GM10248 (cell line): ENCODE measurements at regions not wholly inside any gene's neighbourhood (a gene's known extent, or its start where the extent isn't known, plus 50 kb on each side); places are given as distances from the start of the nearest gene placed in this dataset.
"Not testable (repeated sequence)": the region's sequence is repeated elsewhere in the genome, so short reads cannot be mapped to it uniquely, and the experiment has no call there.

Experiments used
- CTCF ChIA-PET: fragments of 300-600 bp; sonication (Branson Sonifier 250); formaldehyde crosslinking; extraction: SDS; loops from one replicate; lab custom pipeline; 2021; ENCODE audit warnings: antibody characterized with exemption; lab: Yijun Ruan, JAX
- POLR2A ChIA-PET: fragments of 350-650 bp; sonication (Branson Sonifier 250); formaldehyde crosslinking; extraction: SDS; loops from one replicate; lab custom pipeline; 2020; ENCODE audit warnings: antibody characterized with exemption; lab: Yijun Ruan, JAX
- DNase-seq: peaks from one replicate; pipeline ENCODE4 v3.0.0; 2012; ENCODE audit errors: extremely low spot score
- TF ChIP-seq, protein P1 (sequence below): IDR thresholded peaks from 2 replicates; pipeline ENCODE4 v1.5.1; 2012; ENCODE audit warnings: mild to moderate bottlenecking, low read depth; ENCODE audit errors: extremely low read depth, missing control alignments, control extremely low read depth

- ChIA-PET POLR2A (no interaction called here), CTCF (no interaction called here)
- DNase-seq, result no peak
- TF ChIP-seq, protein P1, sequence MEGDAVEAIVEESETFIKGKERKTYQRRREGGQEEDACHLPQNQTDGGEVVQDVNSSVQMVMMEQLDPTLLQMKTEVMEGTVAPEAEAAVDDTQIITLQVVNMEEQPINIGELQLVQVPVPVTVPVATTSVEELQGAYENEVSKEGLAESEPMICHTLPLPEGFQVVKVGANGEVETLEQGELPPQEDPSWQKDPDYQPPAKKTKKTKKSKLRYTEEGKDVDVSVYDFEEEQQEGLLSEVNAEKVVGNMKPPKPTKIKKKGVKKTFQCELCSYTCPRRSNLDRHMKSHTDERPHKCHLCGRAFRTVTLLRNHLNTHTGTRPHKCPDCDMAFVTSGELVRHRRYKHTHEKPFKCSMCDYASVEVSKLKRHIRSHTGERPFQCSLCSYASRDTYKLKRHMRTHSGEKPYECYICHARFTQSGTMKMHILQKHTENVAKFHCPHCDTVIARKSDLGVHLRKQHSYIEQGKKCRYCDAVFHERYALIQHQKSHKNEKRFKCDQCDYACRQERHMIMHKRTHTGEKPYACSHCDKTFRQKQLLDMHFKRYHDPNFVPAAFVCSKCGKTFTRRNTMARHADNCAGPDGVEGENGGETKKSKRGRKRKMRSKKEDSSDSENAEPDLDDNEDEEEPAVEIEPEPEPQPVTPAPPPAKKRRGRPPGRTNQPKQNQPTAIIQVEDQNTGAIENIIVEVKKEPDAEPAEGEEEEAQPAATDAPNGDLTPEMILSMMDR, result no peak
Measured at GRCh38 chr2:240256704-240257637, 116.5 kb upstream of the OTOS start.

DNA sequence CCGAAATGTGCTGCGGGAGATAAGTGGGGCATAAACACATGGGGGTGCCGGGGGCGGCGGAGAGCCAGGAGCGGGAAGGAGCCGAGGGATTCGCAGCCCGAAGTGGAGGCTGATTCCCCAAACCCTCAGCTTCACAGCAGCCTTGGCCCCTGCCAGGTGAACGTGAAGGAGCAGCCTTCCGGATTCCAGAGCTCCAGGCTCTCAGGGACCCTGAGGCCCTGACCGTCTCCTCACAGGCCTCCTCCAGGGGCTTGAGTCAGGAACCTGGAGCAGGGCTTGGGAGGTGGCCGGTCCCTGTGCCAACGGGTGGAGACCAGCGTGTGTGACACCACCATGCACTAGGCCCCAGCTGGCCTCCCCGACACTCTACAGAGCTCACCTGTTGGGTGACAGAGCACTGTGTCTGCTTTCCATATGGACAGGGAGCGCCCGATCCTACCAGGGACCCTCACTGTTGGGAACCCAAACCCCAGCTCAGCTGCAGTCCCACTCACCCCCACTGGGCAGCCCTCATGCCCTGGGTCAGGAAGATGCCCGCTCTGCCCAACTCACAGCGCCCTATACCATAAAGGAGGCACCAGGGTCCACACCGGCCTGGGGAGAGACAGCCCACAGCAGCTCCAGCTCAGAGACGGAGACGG, 117.6 kb upstream of the OTOS start:
- ChIA-PET CTCF (no interaction called here), POLR2A (no interaction called here)
- TF ChIP-seq, protein P1, result no peak
- DNase-seq, result no peak

DNA sequence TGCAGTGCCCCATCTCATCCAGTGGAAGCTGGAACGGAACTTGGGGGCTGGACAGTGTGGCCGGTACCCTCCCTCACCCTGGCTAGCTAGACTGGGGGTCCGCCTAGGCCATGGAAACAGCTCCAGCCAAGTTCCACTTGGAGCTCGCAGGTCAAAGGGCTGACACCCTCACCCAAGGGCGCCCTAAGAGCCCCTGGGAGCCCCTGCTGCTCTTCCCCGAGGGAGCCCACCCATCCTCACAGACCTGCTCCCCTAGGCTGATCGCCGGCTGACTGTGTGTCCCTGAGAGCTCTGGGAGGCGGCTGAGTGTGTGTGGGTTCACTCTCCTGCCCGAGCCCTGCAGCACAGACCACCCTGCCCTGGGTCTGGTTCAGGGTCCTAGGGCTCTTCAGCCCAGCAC, 118.2 kb upstream of the OTOS start:
- POLR2A ChIA-PET, result no interaction called here
- DNase-seq, result no peak
- TF ChIP-seq, protein P1, result no peak
- CTCF ChIA-PET, result no interaction called here

DNA sequence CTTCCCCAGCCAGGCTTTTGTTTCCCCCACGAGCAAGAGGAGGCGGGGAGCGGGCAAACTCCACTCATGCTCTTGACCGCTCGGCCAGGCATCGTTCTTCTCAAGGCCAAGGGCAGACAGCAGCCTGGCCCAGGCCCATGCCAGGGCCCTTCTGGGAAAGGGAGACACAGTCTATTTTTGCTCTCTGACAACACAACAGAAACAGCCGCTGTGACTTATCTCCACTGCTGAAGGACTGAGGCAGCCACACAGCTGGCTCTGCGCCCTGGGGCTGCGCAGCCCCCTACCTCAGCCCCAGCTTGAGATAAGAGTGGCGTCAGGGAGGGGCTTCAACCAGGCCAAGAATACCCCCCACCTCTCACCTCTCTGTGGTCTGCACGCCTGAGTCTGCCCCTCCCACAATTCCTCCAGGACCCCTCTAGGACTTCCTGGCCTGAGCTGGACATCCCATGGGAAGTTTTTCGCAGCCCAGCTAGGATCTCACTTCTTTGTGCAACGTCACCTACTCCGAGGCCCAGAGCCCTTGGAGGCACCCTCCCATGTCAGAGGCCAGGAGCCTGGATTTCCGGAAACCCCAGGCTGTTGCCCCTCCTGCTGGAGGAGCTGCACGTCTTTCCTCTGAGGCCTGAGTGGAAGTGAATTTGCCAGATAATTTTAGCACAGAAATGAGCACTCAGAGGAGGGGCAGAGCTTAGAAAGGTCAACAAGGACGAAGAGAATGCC, 118.9 kb upstream of the OTOS start:
- ChIA-PET CTCF (no interaction called here), POLR2A (no interaction called here)
- DNase-seq, result no peak
- TF ChIP-seq, protein P1, result no peak

DNA sequence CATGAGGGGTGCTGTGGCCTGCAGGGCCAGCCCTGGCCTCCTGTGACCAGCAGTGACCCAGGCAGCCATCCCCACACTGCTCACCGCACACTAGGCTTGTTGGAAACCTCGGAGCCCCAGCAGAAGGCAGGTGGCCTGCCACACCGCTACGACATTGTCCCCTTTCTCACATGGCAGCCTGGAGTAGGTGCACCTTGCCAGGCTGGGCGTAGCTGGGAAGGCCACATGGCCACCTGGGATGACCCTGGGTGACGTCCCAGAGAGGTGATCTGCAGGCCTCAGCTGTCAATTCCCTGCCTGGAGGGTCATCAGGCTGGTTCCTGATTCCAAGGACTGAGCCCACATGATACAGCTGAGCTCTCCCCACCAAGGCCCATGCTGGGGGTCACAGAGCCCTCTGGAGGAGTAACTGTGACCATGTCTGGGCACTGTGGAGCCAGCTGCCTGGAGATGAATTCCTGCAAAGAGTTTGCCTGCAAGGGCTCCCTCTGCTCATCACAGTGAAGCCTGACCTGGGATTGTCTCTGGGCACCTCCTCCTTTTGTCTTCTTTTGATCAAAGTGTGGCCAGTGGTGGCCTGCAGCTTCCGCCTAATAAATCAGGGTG, 119.6 kb upstream of the OTOS start:
- CTCF ChIA-PET, result no interaction called here
- POLR2A ChIA-PET, result no interaction called here
- TF ChIP-seq, protein P1, result no peak
- DNase-seq, result no peak

GRCh38 chr2:240260664-240261063, 120.2 kb upstream of the OTOS start:
- CTCF ChIA-PET, result no interaction called here
- no peak for DNase-seq
- POLR2A ChIA-PET, result no interaction called here

DNA sequence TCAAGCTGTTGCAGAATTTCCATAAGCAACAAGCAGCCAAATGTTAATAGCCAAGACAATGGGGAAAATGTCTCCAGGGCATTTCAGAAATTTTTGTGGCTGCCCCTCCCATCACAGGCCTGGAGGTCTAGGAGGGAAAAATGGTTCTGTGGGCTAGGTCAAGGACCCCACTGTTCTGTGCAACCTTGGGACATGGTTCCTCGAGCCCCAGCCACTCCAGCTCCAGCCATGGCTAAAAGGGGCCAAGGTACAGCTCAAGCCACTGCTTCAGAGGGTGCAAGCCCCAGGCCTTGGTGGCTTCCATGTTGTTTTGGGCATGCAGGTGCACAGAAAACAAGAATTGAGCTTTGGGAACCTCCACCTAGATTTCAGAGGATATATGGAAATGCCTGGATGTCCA, 122.1 kb upstream of the OTOS start:
- CTCF ChIA-PET, POLR2A ChIA-PET: not testable (repeated sequence)

More at GRCh38 chr2:240260664-240261063, 120.2 kb upstream of the OTOS start:
- TF ChIP-seq, protein P1, result no peak

More for the DNA sequence above, 122.1 kb upstream of the OTOS start:
- DNase-seq, result not testable (repeated sequence)
